NCI-H1417 treated with DMSO at 0.1 percent for 48 hours (cell line): ENCODE measurements at regions not wholly inside any gene's neighbourhood (a gene's known extent, or its start where the extent isn't known, plus 50 kb on each side); places are given as distances from the start of the nearest gene placed in this dataset.

Source experiments
- DNase-seq: peaks from one replicate; lab custom pipeline; 2025; lab: John Stamatoyannopoulos, UW

GRCh38 chr1:209428241-209428921 is 155.1 kb upstream of the CAMK1G start:
- no peak for DNase-seq

GRCh38 chr1:209429611-209430010 is 153.9 kb upstream of the CAMK1G start:
- DNase-seq, result no peak

- DNase-seq, result no peak
These were observed 153.4 kb upstream of the CAMK1G start for GRCh38 chr1:209430107-209430506.

GRCh38 chr1:209430821-209431259 is 152.7 kb upstream of the CAMK1G start:
- no peak for DNase-seq

GRCh38 chr1:209431402-209431801 is 152.1 kb upstream of the CAMK1G start:
- DNase-seq, result no peak

GRCh38 chr1:209431813-209432442 is 151.6 kb upstream of the CAMK1G start:
- no peak for DNase-seq

GRCh38 chr1:209432443-209432825 is 151.1 kb upstream of the CAMK1G start:
- DNase-seq, result no peak

- no peak for DNase-seq
These were observed 149.9 kb upstream of the CAMK1G start for GRCh38 chr1:209433649-209434031.

- no peak for DNase-seq
These were observed 149.4 kb upstream of the CAMK1G start for GRCh38 chr1:209434066-209434465.

GRCh38 chr1:209434631-209435217 is 148.8 kb upstream of the CAMK1G start:
- no peak for DNase-seq

GRCh38 chr1:209435654-209436566 is 147.6 kb upstream of the CAMK1G start:
- DNase-seq, result no peak

- DNase-seq, result no peak
These were observed 143.7 kb upstream of the CAMK1G start for GRCh38 chr1:209439828-209440227.

- DNase-seq, result no peak
These were observed 140.1 kb upstream of the CAMK1G start for GRCh38 chr1:209443361-209443931.

GRCh38 chr1:209443975-209444651 is 139.4 kb upstream of the CAMK1G start:
- no peak for DNase-seq

GRCh38 chr1:209444961-209445360 is 138.6 kb upstream of the CAMK1G start:
- no peak for DNase-seq

- DNase-seq, result no peak
These were observed 137.9 kb upstream of the CAMK1G start for GRCh38 chr1:209445576-209445975.

GRCh38 chr1:209446356-209446755 is 137.2 kb upstream of the CAMK1G start:
- DNase-seq, result no peak

GRCh38 chr1:209454340-209454994 is 129.0 kb upstream of the CAMK1G start:
- DNase-seq, result no peak

GRCh38 chr1:209455145-209455544 is 128.4 kb upstream of the CAMK1G start:
- DNase-seq, result peak; percentile 83

- DNase-seq, result peak; percentile 83
These were observed 127.7 kb upstream of the CAMK1G start for GRCh38 chr1:209455661-209456358.
